SKM-1 treated with dmso at 0.1 percent for 144 hours (cell line): ENCODE measurements at regions not wholly inside any gene's neighbourhood (a gene's known extent, or its start where the extent isn't known, plus 50 kb on each side); places are given as distances from the start of the nearest gene placed in this dataset.

Experiments used
- DNase-seq: peaks from one replicate; lab custom pipeline; 2025; ENCODE audit not compliant: unreplicated experiment; lab: John Stamatoyannopoulos, UW

GRCh38 chr9:104025104-104025503 lies 69.0 kb upstream of the SMC2 start:
- DNase-seq = no peak

- DNase-seq = no peak
Measured at GRCh38 chr9:104025945-104026344, 68.2 kb upstream of the SMC2 start.

- DNase-seq = no peak
Measured at GRCh38 chr9:104027295-104027694, 66.8 kb upstream of the SMC2 start.

- no peak for DNase-seq
Measured at GRCh38 chr9:104028827-104029226, 65.3 kb upstream of the SMC2 start.
